Skin epidermis (tissue), 12 donors: ENCODE measurements at regions not wholly inside any gene's neighbourhood (a gene's known extent, or its start where the extent isn't known, plus 50 kb on each side); places are given as distances from the start of the nearest gene placed in this dataset.

Experiments
- H3K27ac ChIP-seq, 21 experiments: fragments of 200-600 bp; sonication (generic) in 11 of 21; one replicate each; pipeline ENCODE4 v1.5.0; 2020; ENCODE audit warnings: mild to moderate bottlenecking in 3 of 21, inconsistent platforms in 2 of 21, moderate library complexity in 2 of 21
- H3K4me3 ChIP-seq, 7 experiments: fragments of 200-600 bp; sonication (generic) in 2 of 7; one replicate each; pipeline ENCODE4 v1.5.0; 2020; ENCODE audit warnings: inconsistent platforms in 2 of 7, mild to moderate bottlenecking in 2 of 7, moderate library complexity in 1 of 7

GRCh38 chr16:79452671-79453070, 147.9 kb downstream of the MAF start:
- Histone ChIP-seq H3K27ac (no peak overlapping the region), H3K4me3 (no peak overlapping the region)

- Histone ChIP-seq H3K4me3 (no peak overlapping the region), H3K27ac (peak overlapping the region in 1 of 21 experiments; percentile 20)
These were observed 149.2 kb downstream of the MAF start for GRCh38 chr16:79451196-79451816.

DNA sequence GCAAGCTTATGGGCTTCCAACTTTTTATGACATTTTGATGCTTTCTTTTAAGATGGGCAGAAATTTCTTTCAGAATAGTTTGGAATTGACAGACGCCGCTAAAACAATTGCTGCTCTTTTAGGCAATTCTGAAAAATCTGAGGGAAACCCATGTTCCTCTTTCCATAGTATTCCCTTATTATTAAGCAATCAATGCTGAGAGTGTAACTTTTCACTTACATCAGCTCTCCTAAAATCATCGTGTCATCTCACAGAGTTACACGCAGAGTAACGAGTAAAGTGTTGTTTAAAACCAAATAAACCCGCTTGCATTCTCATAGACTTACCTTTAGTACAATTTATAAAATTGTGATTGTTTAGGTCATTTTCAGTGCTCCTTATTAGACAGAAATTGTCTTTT, 150.6 kb downstream of the MAF start:
- H3K27ac ChIP-seq, result no peak overlapping the region
- H3K4me3 ChIP-seq, result no peak overlapping the region

- H3K27ac ChIP-seq, result no peak overlapping the region
- H3K4me3 ChIP-seq, result no peak overlapping the region
These were observed 151.3 kb downstream of the MAF start for GRCh38 chr16:79449067-79449769.

- Histone ChIP-seq H3K4me3 (no peak overlapping the region), H3K27ac (no peak overlapping the region)
These were observed 156.0 kb downstream of the MAF start for GRCh38 chr16:79444572-79444971.

GRCh38 chr16:79439901-79440300, 160.6 kb downstream of the MAF start:
- Histone ChIP-seq H3K4me3 (no peak overlapping the region), H3K27ac (no peak overlapping the region)

DNA sequence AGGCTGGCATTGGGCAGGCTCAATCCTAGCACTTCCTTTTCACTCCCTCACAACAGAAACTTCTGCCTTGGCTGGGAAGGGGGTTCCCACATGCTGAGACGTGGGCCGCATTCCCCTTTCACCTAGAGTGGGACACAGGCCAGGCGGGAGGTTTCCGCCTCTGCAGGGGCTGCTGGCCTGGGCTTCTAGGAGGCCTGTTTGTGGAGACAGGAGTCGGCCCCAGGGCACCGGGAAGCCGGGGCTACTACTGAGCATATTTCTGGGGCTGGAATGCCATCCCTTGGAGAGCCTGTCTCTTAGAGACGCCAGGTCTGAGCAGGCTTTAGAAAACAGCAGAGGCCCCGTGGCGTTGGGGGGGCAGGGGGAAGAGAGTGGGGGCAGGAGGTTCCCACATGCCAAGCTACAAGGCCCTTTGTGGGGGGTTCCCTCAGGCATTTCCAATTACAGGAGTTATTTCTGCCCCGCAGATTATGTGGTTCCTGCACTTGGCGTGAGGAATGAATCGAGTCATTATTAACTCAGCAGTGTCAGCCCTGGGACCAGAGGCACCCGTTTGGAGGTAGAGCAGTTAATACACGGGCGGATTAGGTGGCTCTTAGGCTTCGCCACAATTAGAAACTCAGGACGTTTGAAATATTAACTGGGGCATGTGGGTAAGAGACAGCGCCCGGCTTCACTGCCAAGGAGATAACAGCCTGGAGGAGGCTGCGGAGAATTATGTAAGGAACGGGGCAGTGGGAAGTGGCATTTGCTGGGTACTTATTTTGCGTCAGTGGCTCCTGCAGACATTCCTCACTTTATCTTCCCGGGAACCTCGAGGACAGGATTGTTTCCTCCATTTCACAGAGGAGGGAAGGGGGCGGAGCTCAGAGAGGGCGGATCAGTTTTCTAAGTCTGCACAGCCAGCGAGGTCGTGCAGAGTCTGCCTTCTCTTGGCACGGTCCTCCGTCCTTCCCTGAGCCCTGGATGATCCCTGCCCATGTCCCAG, 162.5 kb downstream of the MAF start:
- peak overlapping the region in 3 of 7 experiments; percentile 12 to 17 (median 15) for H3K4me3 ChIP-seq

GRCh38 chr16:79436885-79437284, 163.7 kb downstream of the MAF start:
- no peak overlapping the region for H3K4me3 ChIP-seq
- no peak overlapping the region for H3K27ac ChIP-seq

More for the DNA sequence above, 162.5 kb downstream of the MAF start:
- H3K27ac ChIP-seq, result peak overlapping the region in 10 of 21 experiments; percentile 3 to 58 (median 30)

DNA sequence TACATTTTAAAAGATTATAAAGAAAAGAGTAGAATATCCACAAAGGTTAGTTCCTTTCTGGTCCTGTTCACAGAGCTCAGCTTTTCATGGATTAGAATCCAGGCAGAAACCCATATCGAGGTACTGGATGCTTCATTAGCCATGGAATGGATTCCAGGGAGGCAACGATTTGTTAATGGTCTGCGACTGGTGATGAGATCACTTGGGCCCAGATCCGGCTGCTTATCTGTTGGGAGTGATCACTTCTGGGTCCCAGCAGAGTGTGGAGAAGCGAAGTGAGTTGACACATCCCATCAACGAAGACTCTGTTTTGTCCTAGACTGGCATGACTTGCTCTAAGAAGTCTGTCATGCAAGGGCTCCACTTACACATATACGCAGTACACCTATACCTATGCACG, 165.8 kb downstream of the MAF start:
- no peak overlapping the region for H3K4me3 ChIP-seq
- no peak overlapping the region for H3K27ac ChIP-seq

DNA sequence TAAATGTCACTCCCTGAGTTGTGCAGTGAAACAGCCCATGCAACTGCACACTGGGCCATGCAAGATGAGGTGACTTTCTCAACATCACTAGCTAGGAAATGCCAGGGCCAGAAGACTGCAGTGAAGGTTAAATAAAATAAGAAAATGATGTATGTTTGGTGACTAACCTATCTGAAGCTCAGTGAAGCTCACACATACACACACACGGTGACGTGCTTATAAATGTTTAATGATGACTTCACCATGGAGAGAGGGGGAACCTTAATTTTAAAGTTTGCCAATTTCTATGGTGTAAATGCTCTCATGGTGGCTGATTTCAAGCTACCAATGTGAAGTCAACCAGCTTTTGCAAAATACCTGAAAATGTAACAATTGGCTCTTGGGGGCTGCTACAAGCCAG, 166.4 kb downstream of the MAF start:
- Histone ChIP-seq H3K4me3 (no peak overlapping the region), H3K27ac (no peak overlapping the region)

DNA sequence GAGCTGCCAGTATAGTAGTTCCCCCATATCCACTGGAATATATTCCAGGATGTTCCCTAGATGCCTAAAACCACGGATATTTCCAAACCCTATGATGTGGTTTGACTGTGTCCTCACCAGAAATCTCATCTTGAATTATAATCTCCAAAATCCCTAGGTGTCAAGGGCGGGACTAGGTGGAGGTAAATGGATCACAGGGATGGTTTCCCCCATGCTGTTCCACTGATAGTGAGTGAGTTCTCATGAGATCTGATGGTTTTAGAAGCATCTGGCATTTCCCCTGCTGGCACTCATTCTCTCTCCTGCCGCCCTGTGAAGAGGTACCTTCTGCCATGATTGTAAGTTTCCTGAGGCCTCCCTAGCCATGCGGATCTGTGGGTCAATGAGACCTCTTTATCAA, 168.6 kb downstream of the MAF start:
- Histone ChIP-seq H3K27ac (no peak overlapping the region), H3K4me3 (no peak overlapping the region)

DNA sequence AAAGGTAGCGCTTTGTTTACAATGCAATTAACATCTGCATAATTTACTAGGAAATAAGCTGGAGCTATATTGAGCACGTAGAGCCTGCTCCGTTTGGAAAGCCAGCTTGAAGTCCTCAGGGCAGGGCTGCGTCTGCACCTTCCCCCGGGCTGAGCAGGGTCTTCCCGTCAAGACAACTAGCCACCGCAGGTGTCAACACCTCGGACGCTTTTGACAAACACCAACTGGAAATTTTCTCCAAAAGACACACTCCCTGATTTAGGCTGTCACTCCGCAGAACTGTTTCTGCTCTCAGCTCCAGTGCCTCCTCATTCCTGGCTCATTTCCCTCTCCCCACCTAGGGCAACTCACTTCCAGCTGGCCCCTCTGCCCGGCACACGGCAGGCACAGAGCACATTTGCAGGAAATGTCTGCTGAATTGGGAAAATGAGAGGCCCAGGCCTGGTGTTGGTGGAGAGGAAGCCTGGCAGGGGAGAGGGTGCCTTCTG, 170.3 kb downstream of the MAF start:
- Histone ChIP-seq H3K4me3 (no peak overlapping the region), H3K27ac (no peak overlapping the region)

DNA sequence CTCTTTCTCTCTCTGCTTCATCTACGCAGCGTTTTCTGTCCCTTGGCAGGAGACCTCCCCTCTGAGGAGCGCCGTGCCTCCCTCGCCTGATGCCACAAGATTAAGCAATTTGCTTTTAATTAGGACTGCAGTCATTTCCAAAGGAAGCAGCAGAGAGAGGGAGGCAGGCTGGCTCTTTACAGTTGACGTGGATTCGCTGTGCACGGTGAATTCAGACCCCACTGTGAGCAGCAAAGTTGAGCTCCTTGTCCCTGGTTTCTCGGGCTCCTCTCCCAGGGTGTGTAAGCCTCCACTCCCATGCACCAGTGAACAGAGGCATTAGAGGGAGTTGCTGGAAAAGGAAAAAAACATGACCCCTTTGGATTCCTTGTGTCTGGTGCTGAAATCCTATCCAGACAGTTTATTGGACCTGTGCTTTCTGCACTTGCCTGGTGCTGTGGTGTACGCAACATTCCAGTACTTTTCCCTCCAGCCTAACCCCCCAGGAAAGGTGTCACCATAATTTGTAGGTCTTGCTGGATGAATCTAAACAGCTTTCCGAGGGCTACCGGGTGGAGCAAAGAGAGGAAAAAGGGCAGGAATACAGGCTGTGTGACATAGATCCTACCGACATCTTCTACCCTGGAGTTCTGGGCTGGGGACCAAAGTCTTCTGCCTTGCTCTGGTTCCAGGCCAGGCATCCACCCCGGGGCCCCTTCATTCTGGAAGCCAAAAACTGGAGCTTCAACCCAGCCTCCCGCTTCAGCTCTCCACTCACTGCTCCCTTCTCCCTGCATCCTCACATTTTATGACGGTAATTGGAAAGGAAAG, 171.0 kb downstream of the MAF start:
- Histone ChIP-seq H3K27ac (no peak overlapping the region), H3K4me3 (no peak overlapping the region)

GRCh38 chr16:79426663-79427062, 173.9 kb downstream of the MAF start:
- no peak overlapping the region for H3K4me3 ChIP-seq

DNA sequence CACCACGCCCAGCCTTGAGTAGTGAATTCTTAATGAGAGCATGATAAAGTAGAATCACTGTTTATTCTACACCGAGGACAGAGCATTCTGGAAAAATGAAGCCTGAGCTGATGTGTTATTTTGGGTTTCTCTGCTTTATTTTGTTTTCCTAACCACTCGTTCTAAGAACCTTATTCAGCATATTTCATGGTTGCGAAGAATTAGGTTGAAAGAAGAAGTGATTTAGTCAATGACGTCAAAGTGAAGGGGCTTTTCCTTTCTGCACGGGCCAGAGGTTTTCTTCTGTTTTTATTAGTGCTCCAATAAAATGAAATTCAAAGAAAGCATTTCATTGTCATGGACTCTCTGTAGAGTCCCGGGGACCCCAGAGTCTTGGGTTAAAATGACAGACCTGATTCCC, 178.5 kb downstream of the MAF start:
- Histone ChIP-seq H3K27ac (no peak overlapping the region), H3K4me3 (no peak overlapping the region)

More at GRCh38 chr16:79426663-79427062, 173.9 kb downstream of the MAF start:
- no peak overlapping the region for H3K27ac ChIP-seq

GRCh38 chr16:79421126-79421525, 179.4 kb downstream of the MAF start:
- Histone ChIP-seq H3K27ac (no peak overlapping the region), H3K4me3 (no peak overlapping the region)

- Histone ChIP-seq H3K27ac (no peak overlapping the region), H3K4me3 (no peak overlapping the region)
These were observed 180.0 kb downstream of the MAF start for GRCh38 chr16:79420493-79420892.

- no peak overlapping the region for H3K27ac ChIP-seq
These were observed 181.4 kb downstream of the MAF start for GRCh38 chr16:79419148-79419547.

DNA sequence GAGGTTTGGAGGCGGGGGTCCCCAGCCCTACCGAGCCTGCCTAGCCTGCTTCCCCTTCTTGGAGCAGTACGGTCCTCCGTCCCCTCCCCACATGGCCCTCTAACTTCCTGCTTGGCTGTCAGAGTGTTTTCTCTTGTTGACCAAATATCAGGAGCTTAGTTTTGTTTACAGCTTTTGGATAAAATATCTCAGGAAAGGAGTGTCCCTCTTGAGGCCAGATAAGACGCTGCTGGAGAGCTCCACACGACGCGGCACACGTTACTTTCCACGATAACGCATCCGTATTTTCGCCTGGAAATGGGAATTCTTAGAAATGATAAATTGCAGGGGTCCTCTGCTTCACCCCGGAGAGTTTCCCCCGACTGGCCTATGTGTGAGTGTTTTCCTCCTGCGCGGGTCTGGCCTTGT, 182.9 kb downstream of the MAF start:
- Histone ChIP-seq H3K4me3 (no peak overlapping the region), H3K27ac (no peak overlapping the region)

More at GRCh38 chr16:79419148-79419547, 181.4 kb downstream of the MAF start:
- H3K4me3 ChIP-seq, result no peak overlapping the region
